Endothelial cell of umbilical vein (primary cell): ENCODE measurements at regions not wholly inside any gene's neighbourhood (a gene's known extent, or its start where the extent isn't known, plus 50 kb on each side); places are given as distances from the start of the nearest gene placed in this dataset.

ENCODE experiments used
- BruUV-seq: library from RNA; stranded (reverse); fragments of 400-500 nt; replicated peaks from 2 replicates; lab custom pipeline; 2021; lab: Mats Ljungman, UMichigan
- CTCF ChIA-PET: fragments of 300-600, 350-600 bp; sonication (Branson Sonifier 250); formaldehyde crosslinking; loops from one replicate; lab custom pipeline; 2021; ENCODE audit warnings: antibody characterized with exemption, inconsistent platforms; lab: Charles Lee
- POLR2A ChIA-PET: fragments of 300-600, 350-600 bp; sonication (Branson Sonifier 250); formaldehyde crosslinking; loops from one replicate; lab custom pipeline; 2021; ENCODE audit warnings: antibody characterized with exemption, inconsistent platforms; lab: Charles Lee
- DNase-seq: peaks from one replicate; pipeline ENCODE4 v3.0.0-alpha.2; 2011; ENCODE audit warnings: low read depth, low spot score
- FAIRE-seq: peaks from 2 replicates; lab custom pipeline; 2011; peaks lifted over from hg19 to GRCh38; lab: Jason Lieb, UNC
- H2AFZ ChIP-seq: 2 replicates; pipeline ENCODE4 v1.6.0; 2012; ENCODE audit warnings: low read depth, low read length, control low read depth, inconsistent platforms
- H3K27ac ChIP-seq: 2 replicates; pipeline ENCODE4 v1.5.1; 2011; ENCODE audit warnings: low read depth, mild to moderate bottlenecking, control low read depth, low read length, moderate library complexity; ENCODE audit not compliant: insufficient read depth
- H3K27me3 ChIP-seq, 2 experiments: 2 replicates each; pipeline versions ENCODE4 v1.6.0 to v1.6.1; 2011; ENCODE audit warnings: low read length in 2 of 2, mixed read lengths in 1 of 2; ENCODE audit not compliant: control insufficient read depth in 2 of 2, insufficient read depth in 2 of 2
- H3K36me3 ChIP-seq, 2 experiments: 2 replicates in 1 of 2; 3 replicates in 1 of 2; pipeline ENCODE4 v1.5.1; 2011; ENCODE audit warnings: low read length in 2 of 2, mild to moderate bottlenecking in 1 of 2, moderate library complexity in 1 of 2; ENCODE audit not compliant: control insufficient read depth in 2 of 2, insufficient read depth in 2 of 2; ENCODE audit errors: extremely low read depth in 1 of 2
- H3K4me1 ChIP-seq: 3 replicates; pipeline ENCODE4 v1.5.1; 2011; ENCODE audit warnings: mild to moderate bottlenecking, low read length; ENCODE audit not compliant: control insufficient read depth, insufficient read depth; ENCODE audit errors: extremely low read depth
- H3K4me2 ChIP-seq: 2 replicates; pipeline ENCODE4 v1.6.1; 2011; ENCODE audit warnings: low read length, control low read depth, mixed read lengths; ENCODE audit not compliant: insufficient read depth
- H3K4me3 ChIP-seq, 3 experiments: fragments of 200-600 bp in 1 of 3; sonication (generic), shearing (Covaris generic) in 1 of 3; replicated peaks in 1 of 3; 2 replicates each; pipeline ENCODE4 v1.5.1; 2011 to 2016; ENCODE audit warnings: control low read depth in 3 of 3, low read length in 3 of 3, mild to moderate bottlenecking in 2 of 3, inconsistent platforms in 1 of 3, low read depth in 1 of 3, moderate library complexity in 1 of 3; ENCODE audit not compliant: insufficient read depth in 1 of 3
- H3K79me2 ChIP-seq: 2 replicates; pipeline ENCODE4 v1.6.0; 2012; ENCODE audit warnings: low read length, inconsistent platforms; ENCODE audit not compliant: control insufficient read depth, insufficient read depth
- H3K9ac ChIP-seq: replicated peaks from 2 replicates; pipeline ENCODE3; 2011; ENCODE audit warnings: low read length, control low read depth; ENCODE audit not compliant: insufficient read depth; ENCODE audit errors: extremely low read depth
- H3K9me1 ChIP-seq: replicated peaks from 3 replicates; pipeline ENCODE4 v1.6.0; 2011; ENCODE audit warnings: mild to moderate bottlenecking, low read length; ENCODE audit not compliant: control insufficient read depth, insufficient read depth; ENCODE audit errors: extremely low read depth
- H3K9me3 ChIP-seq: replicated peaks from 2 replicates; pipeline ENCODE4 v1.5.1; 2012; ENCODE audit warnings: low read length, inconsistent platforms; ENCODE audit not compliant: control insufficient read depth, insufficient read depth
- H4K20me1 ChIP-seq: replicated peaks from 2 replicates; pipeline ENCODE3; 2011; ENCODE audit warnings: mild to moderate bottlenecking, low read length; ENCODE audit not compliant: control insufficient read depth, insufficient read depth; ENCODE audit errors: extremely low read depth
- EZH2 ChIP-seq: IDR thresholded peaks from 2 replicates; pipeline ENCODE4 v1.6.1; 2012; ENCODE audit warnings: borderline replicate concordance, low read depth, mild to moderate bottlenecking, moderate library complexity, low read length, inconsistent platforms; ENCODE audit not compliant: severe bottlenecking
- FOS ChIP-seq: IDR thresholded peaks from 2 replicates; pipeline ENCODE4 v1.6.1; 2011; ENCODE audit warnings: mild to moderate bottlenecking, low read length, moderate library complexity, borderline replicate concordance; ENCODE audit not compliant: insufficient read depth
- GATA2 ChIP-seq: IDR thresholded peaks from 2 replicates; pipeline ENCODE4 v1.7.0; 2011; ENCODE audit warnings: low read depth, mild to moderate bottlenecking, moderate library complexity, mixed read lengths, low read length; ENCODE audit not compliant: insufficient read length, insufficient read depth
- JUN ChIP-seq: IDR thresholded peaks from 2 replicates; pipeline ENCODE4 v1.6.1; 2011; ENCODE audit warnings: borderline replicate concordance, low read depth; ENCODE audit not compliant: insufficient read length, insufficient read depth
- MYC ChIP-seq: IDR thresholded peaks from one replicate; pipeline ENCODE4 v1.6.1; 2011; ENCODE audit warnings: mild to moderate bottlenecking, low read depth, low read length
- POLR2A ChIP-seq: IDR thresholded peaks from 2 replicates; pipeline ENCODE4 v1.6.1; 2012; ENCODE audit warnings: low read depth, mild to moderate bottlenecking, control low read depth, low read length
- POLR2AphosphoS5 ChIP-seq: IDR thresholded peaks from 2 replicates; pipeline ENCODE4 v1.6.1; 2012; ENCODE audit warnings: low read depth, mild to moderate bottlenecking, control low read depth, low read length, moderate library complexity; ENCODE audit not compliant: insufficient read depth
- dilution Hi-C: fragments of 300-500 bp; cut with MboI; formaldehyde crosslinking; loops from one replicate; pipeline ENCODE4 v1.15.0; 2019; ENCODE audit warnings: low sequenced_read_pairs; ENCODE audit not compliant: extremely low pct_ligation_motif_present
- intact Hi-C: fragments of 100-400 bp; cut with micrococcal nuclease; formaldehyde crosslinking; loops from one replicate; pipeline ENCODE4 v1.10.0; 2022
- TF ChIP-seq, protein P1 (sequence below): IDR thresholded peaks from 2 replicates; pipeline ENCODE4 v1.6.1; 2011; ENCODE audit not compliant: insufficient read depth, insufficient read length
- TF ChIP-seq, protein P2 (sequence below), 2 donors: IDR thresholded peaks; 1 replicate in 1 of 2; 2 replicates in 1 of 2; pipeline ENCODE4 v1.5.1; 2011; ENCODE audit warnings: low read length in 2 of 2, mild to moderate bottlenecking in 2 of 2, moderate library complexity in 2 of 2, control low read depth in 1 of 2, inconsistent platforms in 1 of 2, low read depth in 1 of 2; ENCODE audit not compliant: insufficient read depth in 1 of 2; ENCODE audit errors: extremely low read depth in 1 of 2

DNA sequence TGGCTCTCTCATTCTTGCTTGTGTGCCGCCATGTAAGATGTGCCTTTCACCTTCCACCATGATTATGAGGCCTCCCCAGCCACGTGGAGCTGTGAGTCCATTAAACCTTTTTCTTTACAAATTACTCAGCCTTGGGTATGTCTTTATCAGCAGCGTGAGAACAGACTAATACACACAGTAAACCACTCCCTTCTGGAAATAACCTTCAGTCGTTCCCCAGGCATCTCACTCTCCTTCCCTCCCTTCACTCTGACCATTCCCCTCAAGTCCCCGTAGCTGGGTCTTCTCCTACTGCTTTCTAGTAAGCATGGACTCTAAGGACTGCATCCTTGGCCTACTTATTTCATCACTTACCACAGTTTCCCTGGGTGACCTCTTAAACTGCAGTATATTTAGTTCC is 493.9 kb downstream of the CCDC171 start:
- intact Hi-C loops (no loop called here), dilution Hi-C loops (no loop called here)
- FAIRE-seq (no peak), DNase-seq (no peak)
- no TSS peak for BruUV-seq
- Histone ChIP-seq H3K36me3 (no peaks in the 10 kb centered on the region), H3K27ac (no peak overlapping the region), H2AFZ (no peak overlapping the region), H3K4me1 (no peaks in the 10 kb centered on the region), H3K4me3 (no peak overlapping the region), H4K20me1 (no peaks in the 10 kb centered on the region), H3K27me3 (no peaks in the 10 kb centered on the region), H3K9me3 (no peaks in the 10 kb centered on the region), H3K9ac (no peak overlapping the region), H3K4me2 (no peak overlapping the region), H3K79me2 (no peaks in the 10 kb centered on the region), H3K9me1 (no peaks in the 10 kb centered on the region)
- CTCF ChIA-PET, result no interaction called here
- POLR2A ChIA-PET, result no interaction called here
- TF ChIP-seq, protein P1, sequence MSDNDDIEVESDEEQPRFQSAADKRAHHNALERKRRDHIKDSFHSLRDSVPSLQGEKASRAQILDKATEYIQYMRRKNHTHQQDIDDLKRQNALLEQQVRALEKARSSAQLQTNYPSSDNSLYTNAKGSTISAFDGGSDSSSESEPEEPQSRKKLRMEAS, result no peak
- TF ChIP-seq POLR2AphosphoS5 (no peak), POLR2A (no peak), JUN (no peak), EZH2 (no peak), FOS (no peak), MYC (no peak), GATA2 (no peak)
- TF ChIP-seq, protein P2, sequence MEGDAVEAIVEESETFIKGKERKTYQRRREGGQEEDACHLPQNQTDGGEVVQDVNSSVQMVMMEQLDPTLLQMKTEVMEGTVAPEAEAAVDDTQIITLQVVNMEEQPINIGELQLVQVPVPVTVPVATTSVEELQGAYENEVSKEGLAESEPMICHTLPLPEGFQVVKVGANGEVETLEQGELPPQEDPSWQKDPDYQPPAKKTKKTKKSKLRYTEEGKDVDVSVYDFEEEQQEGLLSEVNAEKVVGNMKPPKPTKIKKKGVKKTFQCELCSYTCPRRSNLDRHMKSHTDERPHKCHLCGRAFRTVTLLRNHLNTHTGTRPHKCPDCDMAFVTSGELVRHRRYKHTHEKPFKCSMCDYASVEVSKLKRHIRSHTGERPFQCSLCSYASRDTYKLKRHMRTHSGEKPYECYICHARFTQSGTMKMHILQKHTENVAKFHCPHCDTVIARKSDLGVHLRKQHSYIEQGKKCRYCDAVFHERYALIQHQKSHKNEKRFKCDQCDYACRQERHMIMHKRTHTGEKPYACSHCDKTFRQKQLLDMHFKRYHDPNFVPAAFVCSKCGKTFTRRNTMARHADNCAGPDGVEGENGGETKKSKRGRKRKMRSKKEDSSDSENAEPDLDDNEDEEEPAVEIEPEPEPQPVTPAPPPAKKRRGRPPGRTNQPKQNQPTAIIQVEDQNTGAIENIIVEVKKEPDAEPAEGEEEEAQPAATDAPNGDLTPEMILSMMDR (IDR thresholded peaks at IDR 0.05; ENCODE audit: extremely low read depth in 1 of 2, insufficient read depth in 1 of 2, low read depth in 1 of 2, low read length in 2 of 2), result no peak
